ENCODE measurements at regions not wholly inside any gene's neighbourhood (a gene's known extent, or its start where the extent isn't known, plus 50 kb on each side); places are given as distances from the start of the nearest gene placed in this dataset.

DNA sequence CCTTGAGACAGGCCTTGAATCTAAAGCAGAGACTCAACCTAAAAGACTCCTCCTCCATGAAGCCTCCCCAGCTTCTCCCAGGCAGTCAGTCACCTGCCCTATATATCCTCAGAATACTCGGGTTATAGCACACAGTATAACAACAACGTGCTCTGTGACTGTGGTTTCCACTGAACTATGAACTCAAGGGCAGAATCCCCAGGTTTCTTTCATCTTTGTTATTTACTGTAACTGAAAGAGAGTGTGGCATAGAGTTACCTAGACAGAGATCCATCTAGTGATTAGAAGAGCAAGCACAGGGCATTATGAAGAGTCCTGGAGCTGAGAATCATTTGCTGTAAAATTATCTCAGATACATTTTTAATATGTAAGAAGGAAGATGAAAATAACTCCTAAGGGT, 281.6 kb upstream of the ZNF521 start:
- no peak for TF ChIP-seq POLR2A (IDR thresholded peaks at IDR 0.05)
- TF ChIP-seq, protein P1, sequence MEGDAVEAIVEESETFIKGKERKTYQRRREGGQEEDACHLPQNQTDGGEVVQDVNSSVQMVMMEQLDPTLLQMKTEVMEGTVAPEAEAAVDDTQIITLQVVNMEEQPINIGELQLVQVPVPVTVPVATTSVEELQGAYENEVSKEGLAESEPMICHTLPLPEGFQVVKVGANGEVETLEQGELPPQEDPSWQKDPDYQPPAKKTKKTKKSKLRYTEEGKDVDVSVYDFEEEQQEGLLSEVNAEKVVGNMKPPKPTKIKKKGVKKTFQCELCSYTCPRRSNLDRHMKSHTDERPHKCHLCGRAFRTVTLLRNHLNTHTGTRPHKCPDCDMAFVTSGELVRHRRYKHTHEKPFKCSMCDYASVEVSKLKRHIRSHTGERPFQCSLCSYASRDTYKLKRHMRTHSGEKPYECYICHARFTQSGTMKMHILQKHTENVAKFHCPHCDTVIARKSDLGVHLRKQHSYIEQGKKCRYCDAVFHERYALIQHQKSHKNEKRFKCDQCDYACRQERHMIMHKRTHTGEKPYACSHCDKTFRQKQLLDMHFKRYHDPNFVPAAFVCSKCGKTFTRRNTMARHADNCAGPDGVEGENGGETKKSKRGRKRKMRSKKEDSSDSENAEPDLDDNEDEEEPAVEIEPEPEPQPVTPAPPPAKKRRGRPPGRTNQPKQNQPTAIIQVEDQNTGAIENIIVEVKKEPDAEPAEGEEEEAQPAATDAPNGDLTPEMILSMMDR (IDR thresholded peaks at IDR 0.05) = no peak
